Testis (tissue), 2 donors: ENCODE measurements at regions not wholly inside any gene's neighbourhood (a gene's known extent, or its start where the extent isn't known, plus 50 kb on each side); places are given as distances from the start of the nearest gene placed in this dataset.

Source experiments
- DNase-seq: peaks from one replicate; pipeline ENCODE4 v3.0.0-alpha.2; 2019
- H3K27ac ChIP-seq, 2 donors: fragments of 200-600 bp; sonication (generic); one replicate each; pipeline ENCODE4 v1.5.1; 2019
- H3K27me3 ChIP-seq: fragments of 200-600 bp; sonication (generic); one replicate; pipeline ENCODE4 v1.5.1; 2019
- H3K36me3 ChIP-seq: fragments of 200-600 bp; sonication (generic); one replicate; pipeline ENCODE4 v1.5.1; 2017; ENCODE audit warnings: low read depth; ENCODE audit errors: missing control alignments
- H3K4me1 ChIP-seq: fragments of 200-600 bp; sonication (generic); one replicate; pipeline ENCODE4 v1.5.1; 2019
- H3K4me3 ChIP-seq, 2 donors: fragments of 200-600 bp; sonication (generic); one replicate each; pipeline ENCODE4 v1.5.1; 2017 to 2019
- H3K9me3 ChIP-seq: fragments of 200-600 bp; sonication (generic); one replicate; pipeline ENCODE4 v1.5.1; 2017
- CTCF ChIP-seq, 3 experiments: fragments of 450-650 bp in 2 of 3; fragments of 200-600 bp in 1 of 3; sonication (generic) in 1 of 3; IDR thresholded peaks; one replicate each; pipeline ENCODE4 v1.5.1; 2016 to 2019; ENCODE audit warnings: antibody characterized with exemption in 3 of 3, mild to moderate bottlenecking in 2 of 3, moderate library complexity in 1 of 3
- POLR2A ChIP-seq: fragments of 450-650 bp; IDR thresholded peaks from one replicate; pipeline ENCODE4 v1.6.1; 2017; ENCODE audit warnings: antibody characterized with exemption, mild to moderate bottlenecking, moderate library complexity
- WGBS, 2 donors: methylation state at CpG; one replicate each; pipeline ENCODE4 v1.1.5; 2018; 5-methylcytosine and 5-hydroxymethylcytosine counted together
- intact Hi-C: fragments of 100-400 bp; cut with DNase I; formaldehyde crosslinking; loops from one replicate; pipeline ENCODE4 v1.15.1; 2023; ENCODE audit warnings: low total_unique reads

- Histone ChIP-seq H3K9me3 (no peaks in the 10 kb centered on the region), H3K4me1 (peaks cover 8% of the 10 kb centered on the region), H3K27ac (no peak overlapping the region), H3K4me3 (no peak overlapping the region), H3K36me3 (no peaks in the 10 kb centered on the region), H3K27me3 (no peaks in the 10 kb centered on the region)
- WGBS, 2 donors: 72 to 88% methylated on average over 1 of the region's 1 CpG
- TF ChIP-seq CTCF (IDR thresholded peaks at IDR 0.05) (no peak), POLR2A (no peak)
- intact Hi-C loops: no loop called here
- no peak for DNase-seq
Measured at GRCh38 chr11:127627204-127627603, 626.6 kb upstream of the KIRREL3 start.

- Histone ChIP-seq H3K9me3 (no peaks in the 10 kb centered on the region), H3K4me3 (no peak overlapping the region), H3K27me3 (no peaks in the 10 kb centered on the region), H3K27ac (no peak overlapping the region), H3K4me1 (peaks cover 8% of the 10 kb centered on the region), H3K36me3 (no peaks in the 10 kb centered on the region)
- intact Hi-C loops: no loop called here
- 34 to 58% methylated on average over 3 of the region's 3 CpGs for WGBS, 2 donors
- no peak for TF ChIP-seq CTCF (IDR thresholded peaks at IDR 0.05)
- no peak for DNase-seq
Measured at GRCh38 chr11:127625402-127625801, 624.8 kb upstream of the KIRREL3 start.

- TF ChIP-seq POLR2A (no peak), CTCF (IDR thresholded peaks at IDR 0.05) (no peak)
Measured at GRCh38 chr11:127624306-127624856, 623.8 kb upstream of the KIRREL3 start.

GRCh38 chr11:127622686-127623085 lies 622.1 kb upstream of the KIRREL3 start:
- no peak overlapping the region for H3K4me3 ChIP-seq
- no peak for TF ChIP-seq CTCF (IDR thresholded peaks at IDR 0.05)
- TF ChIP-seq POLR2A: no peak
- no peak for DNase-seq
- H3K27me3 ChIP-seq: no peaks in the 10 kb centered on the region
- intact Hi-C loops: no loop called here
- H3K4me1 ChIP-seq: no peaks in the 10 kb centered on the region
- no peaks in the 10 kb centered on the region for H3K36me3 ChIP-seq
- no peaks in the 10 kb centered on the region for H3K9me3 ChIP-seq
- H3K27ac ChIP-seq: no peak overlapping the region

More at GRCh38 chr11:127624306-127624856, 623.8 kb upstream of the KIRREL3 start:
- DNase-seq: peak; percentile 46
- no peaks in the 10 kb centered on the region for H3K9me3 ChIP-seq
- no peak overlapping the region for H3K27ac ChIP-seq
- no peak overlapping the region for H3K4me3 ChIP-seq
- intact Hi-C loops: no loop called here
- no peaks in the 10 kb centered on the region for H3K36me3 ChIP-seq
- H3K27me3 ChIP-seq: no peaks in the 10 kb centered on the region
- peaks cover 8% of the 10 kb centered on the region for H3K4me1 ChIP-seq
- 46 to 58% methylated on average over 10 of the region's 10 CpGs for WGBS, 2 donors

GRCh38 chr11:127620671-127621070 lies 620.1 kb upstream of the KIRREL3 start:
- Histone ChIP-seq H3K4me1 (no peaks in the 10 kb centered on the region), H3K27ac (no peak overlapping the region), H3K9me3 (no peaks in the 10 kb centered on the region), H3K27me3 (no peaks in the 10 kb centered on the region), H3K4me3 (no peak overlapping the region), H3K36me3 (no peaks in the 10 kb centered on the region)
- DNase-seq: no peak
- intact Hi-C loops: no loop called here
- TF ChIP-seq POLR2A (no peak), CTCF (IDR thresholded peaks at IDR 0.05) (no peak)
- WGBS, 2 donors: 86 to 93% methylated on average over 4 of the region's 4 CpGs
